Epithelial cell of prostate (primary cell): ENCODE measurements at regions not wholly inside any gene's neighbourhood (a gene's known extent, or its start where the extent isn't known, plus 50 kb on each side); places are given as distances from the start of the nearest gene placed in this dataset.
"Not testable (repeated sequence)": the region's sequence is repeated elsewhere in the genome, so short reads cannot be mapped to it uniquely, and the experiment has no call there.

ENCODE experiments used
- DNase-seq: peaks from one replicate; pipeline ENCODE4 v3.0.0-alpha.2; 2011; ENCODE audit warnings: low read depth, low spot score
- H3K27ac ChIP-seq: fragments of 450-650 bp; 2 replicates; pipeline ENCODE4 v1.5.1; 2017; ENCODE audit warnings: mild to moderate bottlenecking

- no peak for DNase-seq
- H3K27ac ChIP-seq: no peak overlapping the region
Observed at GRCh38 chr9:29208670-29209069, 1635.4 kb upstream of the C9orf72 start.

GRCh38 chr9:29209748-29210291 is 1636.5 kb upstream of the C9orf72 start:
- H3K27ac ChIP-seq: no peak overlapping the region
- no peak for DNase-seq

- DNase-seq: no peak
Observed at GRCh38 chr9:29211003-29211579, 1637.8 kb upstream of the C9orf72 start.

GRCh38 chr9:29211580-29212396 is 1638.5 kb upstream of the C9orf72 start:
- no peak for DNase-seq
- no peak overlapping the region for H3K27ac ChIP-seq

More at GRCh38 chr9:29211003-29211579, 1637.8 kb upstream of the C9orf72 start:
- no peak overlapping the region for H3K27ac ChIP-seq

- DNase-seq: no peak
- H3K27ac ChIP-seq: no peak overlapping the region
Observed at GRCh38 chr9:29212397-29213387, 1639.4 kb upstream of the C9orf72 start.

- no peak for DNase-seq
- no peak within 1 kb of the TSS for H3K27ac ChIP-seq
Observed at GRCh38 chr9:29213417-29214153, 1640.3 kb upstream of the C9orf72 start, which contains the start of gene LINGO2. TSS of gene LINGO2 (minus strand) at chr9:29213601.

GRCh38 chr9:29214154-29214689 is 1640.9 kb upstream of the C9orf72 start:
- no peak overlapping the region for H3K27ac ChIP-seq
- DNase-seq: no peak

- no peak for DNase-seq
- H3K27ac ChIP-seq: no peak overlapping the region
Observed at GRCh38 chr9:29214690-29215253, 1641.5 kb upstream of the C9orf72 start.

GRCh38 chr9:29217966-29218365 is 1644.7 kb upstream of the C9orf72 start:
- H3K27ac ChIP-seq: no peak overlapping the region
- no peak for DNase-seq

GRCh38 chr9:29220596-29221251 is 1647.4 kb upstream of the C9orf72 start:
- DNase-seq: no peak
- H3K27ac ChIP-seq: no peak overlapping the region

- no peak for DNase-seq
- H3K27ac ChIP-seq: no peak overlapping the region
Observed at GRCh38 chr9:29228558-29228957, 1655.3 kb upstream of the C9orf72 start.

- DNase-seq: no peak
Observed at GRCh38 chr9:29230931-29231330, 1657.7 kb upstream of the C9orf72 start.

GRCh38 chr9:29233193-29233592 is 1659.9 kb upstream of the C9orf72 start:
- no peak overlapping the region for H3K27ac ChIP-seq
- DNase-seq: no peak

More at GRCh38 chr9:29230931-29231330, 1657.7 kb upstream of the C9orf72 start:
- no peak overlapping the region for H3K27ac ChIP-seq

GRCh38 chr9:29241320-29241719 is 1668.0 kb upstream of the C9orf72 start:
- DNase-seq: peak; percentile 6
- no peak overlapping the region for H3K27ac ChIP-seq

- DNase-seq: no peak
- H3K27ac ChIP-seq: no peak overlapping the region
Observed at GRCh38 chr9:29245351-29245750, 1672.1 kb upstream of the C9orf72 start.

GRCh38 chr9:29270400-29270799 is 1697.1 kb upstream of the C9orf72 start:
- not testable (repeated sequence) for H3K27ac ChIP-seq, DNase-seq

- no peak overlapping the region for H3K27ac ChIP-seq
- DNase-seq: no peak
Observed at GRCh38 chr9:29282121-29282520, 1708.8 kb upstream of the C9orf72 start.

- no peak overlapping the region for H3K27ac ChIP-seq
- no peak for DNase-seq
Observed at GRCh38 chr9:29285818-29286217, 1712.5 kb upstream of the C9orf72 start.
